Naive thymus-derived CD4-positive, alpha-beta T cell (primary cell): ENCODE measurements at regions not wholly inside any gene's neighbourhood (a gene's known extent, or its start where the extent isn't known, plus 50 kb on each side); places are given as distances from the start of the nearest gene placed in this dataset.

Source experiments
- ATAC-seq: fragments of 150-1000 bp; cut with Tn5 transposase; 2 replicates; pipeline ENCODE4 v1.10.0; 2021; ENCODE audit warnings: mild to moderate bottlenecking, moderate library complexity
- CTCF ChIA-PET: fragments of 350-600 bp; sonication (Branson Sonifier 250); formaldehyde crosslinking; loops from one replicate; lab custom pipeline; 2021; ENCODE audit warnings: antibody characterized with exemption; lab: Charles Lee
- POLR2A ChIA-PET: fragments of 350-600 bp; sonication (Branson Sonifier 250); formaldehyde crosslinking; loops from one replicate; lab custom pipeline; 2021; ENCODE audit warnings: antibody characterized with exemption, inconsistent platforms; lab: Charles Lee
- DNase-seq, 9 donors: peaks; one replicate each; pipeline versions ENCODE4 v3.0.0 to v3.0.0-alpha.2; 2020 to 2022; ENCODE audit warnings: mixed read lengths in 1 of 9
- H3K27ac ChIP-seq: one replicate; pipeline ENCODE4 v1.7.0; 2013; ENCODE audit warnings: mild to moderate bottlenecking, low read depth, low read length, moderate library complexity
- H3K27me3 ChIP-seq, 2 donors: one replicate each; pipeline ENCODE4 v1.7.0; 2013; ENCODE audit warnings: low read length in 2 of 2, mild to moderate bottlenecking in 2 of 2, moderate library complexity in 2 of 2; ENCODE audit not compliant: control insufficient read depth in 2 of 2, insufficient read depth in 2 of 2
- H3K36me3 ChIP-seq, 3 experiments: 1 replicate in 2 of 3; 2 replicates in 1 of 3; pipeline ENCODE4 v1.7.0; 2013; ENCODE audit warnings: low read length in 3 of 3, mild to moderate bottlenecking in 3 of 3, moderate library complexity in 1 of 3; ENCODE audit not compliant: insufficient read depth in 3 of 3, control insufficient read depth in 2 of 3
- H3K4me1 ChIP-seq, 2 donors: one replicate each; pipeline ENCODE4 v1.7.0; 2013; ENCODE audit warnings: low read length in 2 of 2, mild to moderate bottlenecking in 2 of 2, moderate library complexity in 1 of 2; ENCODE audit not compliant: control insufficient read depth in 2 of 2, insufficient read depth in 2 of 2
- H3K4me3 ChIP-seq: 2 replicates; pipeline ENCODE4 v1.7.0; 2013; ENCODE audit warnings: mild to moderate bottlenecking, low read length
- H3K9me3 ChIP-seq, 3 experiments: 1 replicate in 2 of 3; 2 replicates in 1 of 3; pipeline ENCODE4 v1.7.0; 2013; ENCODE audit warnings: low read length in 3 of 3; ENCODE audit not compliant: control insufficient read depth in 2 of 3
- H3K27ac Mint-ChIP-seq, 9 donors: one replicate each; pipeline ENCODE4 v1.8.0; 2020 to 2022; ENCODE audit warnings: mixed read lengths in 9 of 9, mild to moderate bottlenecking in 8 of 9, moderate library complexity in 5 of 9, inconsistent platforms in 2 of 9
- H3K27me3 Mint-ChIP-seq, 5 donors: one replicate each; pipeline ENCODE4 v1.8.0; 2021 to 2022; ENCODE audit warnings: mixed read lengths in 5 of 5, mild to moderate bottlenecking in 1 of 5
- H3K36me3 Mint-ChIP-seq, 5 donors: one replicate each; pipeline ENCODE4 v1.8.0; 2020 to 2022; ENCODE audit warnings: mixed read lengths in 5 of 5, mild to moderate bottlenecking in 3 of 5, inconsistent platforms in 1 of 5
- H3K4me1 Mint-ChIP-seq, 7 donors: one replicate each; pipeline ENCODE4 v1.8.0; 2020 to 2022; ENCODE audit warnings: mixed read lengths in 7 of 7, mild to moderate bottlenecking in 3 of 7, inconsistent platforms in 1 of 7
- H3K4me3 Mint-ChIP-seq, 10 donors: one replicate each; pipeline ENCODE4 v1.8.0; 2020 to 2022; ENCODE audit warnings: mild to moderate bottlenecking in 10 of 10, mixed read lengths in 10 of 10, moderate library complexity in 6 of 10, inconsistent platforms in 2 of 10
- H3K9me3 Mint-ChIP-seq, 11 donors: one replicate each; pipeline ENCODE4 v1.8.0; 2020 to 2022; ENCODE audit warnings: mixed read lengths in 11 of 11, mild to moderate bottlenecking in 4 of 11, inconsistent platforms in 1 of 11, moderate library complexity in 1 of 11
- intact Hi-C, 2 donors: fragments of 100-400 bp; cut with micrococcal nuclease; formaldehyde crosslinking; loops; one replicate each; pipeline ENCODE4 v1.15.1; 2023

DNA sequence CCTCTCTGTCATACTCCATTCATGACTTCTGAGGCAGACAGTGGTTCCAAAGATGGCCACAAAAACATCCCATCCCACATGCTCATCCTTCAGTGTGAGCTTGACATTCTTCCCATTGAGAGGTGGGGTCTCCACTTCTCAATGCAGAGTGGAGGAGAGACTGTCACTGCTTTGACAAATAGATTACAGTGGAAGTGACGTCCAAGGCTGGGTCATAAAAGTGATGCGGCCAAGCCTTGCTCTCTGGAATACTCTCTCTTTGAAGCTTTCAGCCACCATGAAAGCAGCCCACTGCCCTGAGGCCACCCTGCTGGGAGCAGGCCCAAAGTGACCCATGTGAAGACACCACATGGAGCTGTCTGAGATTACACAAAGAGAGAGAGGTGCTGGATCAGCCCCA is 59.0 kb upstream of the DNAH5 start:
- H3K27ac Mint-ChIP-seq, result no peak overlapping the region
- H3K4me1 Mint-ChIP-seq, result no peaks in the 10 kb centered on the region
- CTCF ChIA-PET, result no interaction called here

DNA sequence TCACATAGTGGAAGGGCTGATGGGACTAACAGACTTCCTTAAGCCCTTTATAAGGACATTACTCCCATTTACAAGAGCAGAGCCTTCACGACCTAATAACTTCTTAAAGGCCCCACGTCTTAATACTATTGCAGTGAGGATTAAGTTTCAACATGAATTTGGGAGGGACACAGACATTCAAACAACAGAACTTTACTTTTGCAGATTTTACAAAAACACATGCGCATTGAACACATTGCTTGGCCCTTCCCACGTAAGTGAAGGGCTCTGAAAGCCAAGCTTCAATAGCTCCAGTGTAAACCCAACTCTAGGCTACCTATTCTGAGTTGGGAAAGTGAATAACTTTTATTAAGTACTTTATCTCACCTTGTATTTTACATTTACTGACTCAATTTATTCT is 53.8 kb upstream of the DNAH5 start:
- Histone ChIP-seq H3K36me3 (no peaks in the 10 kb centered on the region), H3K9me3 (no peaks in the 10 kb centered on the region), H3K27ac (no peak overlapping the region), H3K4me1 (no peaks in the 10 kb centered on the region), H3K27me3 (no peaks in the 10 kb centered on the region), H3K4me3 (no peak overlapping the region)
- ChIA-PET CTCF (no interaction called here), POLR2A (no interaction called here)
- no peak for DNase-seq
- H3K9me3 Mint-ChIP-seq, result peaks cover 4 to 37% (median 11%) of the 10 kb centered on the region in 11 donors
- H3K27ac Mint-ChIP-seq, result no peak overlapping the region
- H3K27me3 Mint-ChIP-seq, result peaks cover 0 to 7% (median 4%) of the 10 kb centered on the region in 5 donors
- H3K36me3 Mint-ChIP-seq, result no peaks in the 10 kb centered on the region
- no peak overlapping the region for H3K4me3 Mint-ChIP-seq
- ATAC-seq, result no peak
- intact Hi-C loops, result loop anchor here in 1 of 2 donors (10.0 kb wide), 1 partner anchor 647 kb away; no protein-coding TSS in a partner anchor
- no peaks in the 10 kb centered on the region for H3K4me1 Mint-ChIP-seq

More for the DNA sequence above, 59.0 kb upstream of the DNAH5 start:
- ATAC-seq (no peak), DNase-seq (no peak)
- Mint-ChIP-seq H3K36me3 (no peaks in the 10 kb centered on the region), H3K9me3 (peaks cover 0 to 14% (median 5%) of the 10 kb centered on the region in 11 donors), H3K27me3 (peaks cover 0 to 28% (median 19%) of the 10 kb centered on the region in 5 donors), H3K4me3 (no peak overlapping the region)
- H3K4me3 ChIP-seq, result no peak overlapping the region
- no peaks in the 10 kb centered on the region for H3K27me3 ChIP-seq
- intact Hi-C loops, result no loop called here
- H3K36me3 ChIP-seq, result no peaks in the 10 kb centered on the region
- no peaks in the 10 kb centered on the region for H3K9me3 ChIP-seq
- H3K27ac ChIP-seq, result no peak overlapping the region
- no peaks in the 10 kb centered on the region for H3K4me1 ChIP-seq
- POLR2A ChIA-PET, result no interaction called here

DNA sequence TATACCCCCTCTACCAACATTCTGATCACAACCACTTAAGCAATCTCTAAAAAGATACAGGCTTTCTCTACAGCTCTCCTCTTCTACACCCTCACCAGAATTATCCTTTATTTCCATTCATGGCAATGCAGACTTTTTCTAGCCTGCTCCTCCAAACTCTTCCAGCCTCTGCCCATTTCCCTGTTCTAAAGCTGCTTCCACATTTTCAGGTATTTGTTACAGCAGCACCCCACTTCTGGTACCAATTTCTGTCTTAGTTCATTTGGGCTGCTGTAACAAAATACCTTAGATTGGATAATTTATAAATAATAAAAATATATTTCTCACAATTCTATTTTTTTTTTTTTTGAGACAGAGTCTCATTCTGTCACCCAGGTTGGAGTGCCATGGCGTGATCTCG is 53.0 kb upstream of the DNAH5 start:
- POLR2A ChIA-PET, result no interaction called here
- Histone ChIP-seq H3K36me3 (no peaks in the 10 kb centered on the region), H3K27ac (no peak overlapping the region), H3K4me1 (no peaks in the 10 kb centered on the region), H3K4me3 (no peak overlapping the region), H3K9me3 (no peaks in the 10 kb centered on the region), H3K27me3 (no peaks in the 10 kb centered on the region)
- Mint-ChIP-seq H3K4me1 (no peaks in the 10 kb centered on the region), H3K27ac (no peak overlapping the region), H3K27me3 (peaks cover 0 to 12% (median 4%) of the 10 kb centered on the region in 5 donors), H3K4me3 (no peak overlapping the region), H3K9me3 (peaks cover 4 to 37% (median 11%) of the 10 kb centered on the region in 11 donors), H3K36me3 (no peaks in the 10 kb centered on the region)
- ATAC-seq, result no peak
- no peak for DNase-seq
- CTCF ChIA-PET, result no interaction called here
- intact Hi-C loops, result loop anchor here in 1 of 2 donors (10.0 kb wide), 1 partner anchor 647 kb away; no protein-coding TSS in a partner anchor

DNA sequence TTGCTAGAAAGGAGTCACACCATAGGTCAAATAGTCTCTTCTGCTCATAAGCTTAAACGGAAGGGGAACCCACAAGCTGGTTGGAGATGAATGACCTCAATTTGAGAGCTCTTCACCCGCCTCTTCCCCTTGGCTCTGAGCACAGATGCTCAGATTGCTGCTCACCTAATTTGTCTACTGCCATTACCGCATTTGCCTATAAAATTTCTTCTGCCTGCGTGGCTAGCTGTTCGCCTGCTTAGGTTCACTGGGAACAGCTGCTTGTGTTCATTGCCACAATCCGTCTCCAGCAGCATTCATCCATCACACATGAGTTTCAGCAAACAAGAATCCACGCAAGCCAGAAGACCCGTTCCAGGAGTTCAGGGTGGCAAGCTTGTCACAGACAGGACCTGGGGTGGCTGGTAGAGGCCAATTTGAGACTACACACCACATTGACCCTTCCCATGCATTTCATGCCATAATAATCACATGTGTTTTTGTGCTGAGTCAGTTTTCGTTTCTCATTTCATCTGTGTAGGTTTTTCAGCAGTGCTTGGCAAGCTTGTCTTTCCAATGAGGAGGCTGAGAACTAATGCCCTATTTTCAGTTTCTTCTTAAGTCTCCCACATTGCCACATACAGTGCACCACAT is 50.2 kb upstream of the DNAH5 start:
- H3K27me3 ChIP-seq, result no peaks in the 10 kb centered on the region
- H3K36me3 Mint-ChIP-seq, result no peaks in the 10 kb centered on the region
- ATAC-seq (no peak), DNase-seq (no peak)
- H3K27me3 Mint-ChIP-seq, result peaks cover 0 to 12% (median 4%) of the 10 kb centered on the region in 5 donors
- POLR2A ChIA-PET, result no interaction called here
- no peaks in the 10 kb centered on the region for H3K36me3 ChIP-seq
- H3K9me3 Mint-ChIP-seq, result peaks cover 4 to 35% (median 11%) of the 10 kb centered on the region in 11 donors
- H3K27ac ChIP-seq, result no peak overlapping the region
- H3K27ac Mint-ChIP-seq, result peak overlapping the region in 1 of 9 donors; percentile 73
- no peaks in the 10 kb centered on the region for H3K4me1 Mint-ChIP-seq
- no peaks in the 10 kb centered on the region for H3K9me3 ChIP-seq
- H3K4me1 ChIP-seq, result no peaks in the 10 kb centered on the region
- no peak overlapping the region for H3K4me3 ChIP-seq
- CTCF ChIA-PET, result no interaction called here
- H3K4me3 Mint-ChIP-seq, result no peak overlapping the region
- intact Hi-C loops, result loop anchor here in 1 of 2 donors (10.0 kb wide), 1 partner anchor 650 kb away; no protein-coding TSS in a partner anchor
